ENCODE measurements at regions not wholly inside any gene's neighbourhood (a gene's known extent, or its start where the extent isn't known, plus 50 kb on each side); places are given as distances from the start of the nearest gene placed in this dataset.

- no peak for DNase-seq (ENCODE audit: low read depth)
- TF ChIP-seq CTCF (conservative IDR thresholded peaks at IDR 0.05; ENCODE audit: low read depth, low read length) = no peak
- H3K4me3 ChIP-seq (ENCODE audit: low read depth, low read length) = no peak overlapping the region
These were observed 135.5 kb downstream of the MIS18A start for GRCh38 chr21:32143241-32143939.

- no peak for DNase-seq (ENCODE audit: low read depth)
- no peak for TF ChIP-seq CTCF (conservative IDR thresholded peaks at IDR 0.05; ENCODE audit: low read depth, low read length)
- H3K4me3 ChIP-seq (ENCODE audit: low read depth, low read length) = no peak overlapping the region
These were observed 137.6 kb downstream of the MIS18A start for GRCh38 chr21:32141318-32141633.

- no peak for TF ChIP-seq CTCF (conservative IDR thresholded peaks at IDR 0.05; ENCODE audit: low read depth, low read length)
- H3K4me3 ChIP-seq (ENCODE audit: low read depth, low read length) = no peak overlapping the region
- DNase-seq (ENCODE audit: low read depth) = no peak
These were observed 138.1 kb downstream of the MIS18A start for GRCh38 chr21:32140604-32141317.

- TF ChIP-seq CTCF (conservative IDR thresholded peaks at IDR 0.05; ENCODE audit: low read depth, low read length) = no peak
- H3K4me3 ChIP-seq (ENCODE audit: low read depth, low read length) = no peak overlapping the region
- DNase-seq (ENCODE audit: low read depth) = no peak
These were observed 138.7 kb downstream of the MIS18A start for GRCh38 chr21:32140151-32140550.

GRCh38 chr21:32138658-32139057, 140.2 kb downstream of the MIS18A start:
- DNase-seq (ENCODE audit: low read depth) = no peak
- H3K4me3 ChIP-seq (ENCODE audit: low read depth, low read length) = no peak overlapping the region
- no peak for TF ChIP-seq CTCF (conservative IDR thresholded peaks at IDR 0.05; ENCODE audit: low read depth, low read length)

GRCh38 chr21:32137931-32138330, 140.9 kb downstream of the MIS18A start:
- H3K4me3 ChIP-seq (ENCODE audit: low read depth, low read length) = no peak overlapping the region
- TF ChIP-seq CTCF (conservative IDR thresholded peaks at IDR 0.05; ENCODE audit: low read depth, low read length) = no peak
- no peak for DNase-seq (ENCODE audit: low read depth)

GRCh38 chr21:32137266-32137665, 141.6 kb downstream of the MIS18A start:
- no peak for DNase-seq (ENCODE audit: low read depth)
- TF ChIP-seq CTCF (conservative IDR thresholded peaks at IDR 0.05; ENCODE audit: low read depth, low read length) = no peak
- no peak overlapping the region for H3K4me3 ChIP-seq (ENCODE audit: low read depth, low read length)
